ENCODE measurements at regions not wholly inside any gene's neighbourhood (a gene's known extent, or its start where the extent isn't known, plus 50 kb on each side); places are given as distances from the start of the nearest gene placed in this dataset.

DNA sequence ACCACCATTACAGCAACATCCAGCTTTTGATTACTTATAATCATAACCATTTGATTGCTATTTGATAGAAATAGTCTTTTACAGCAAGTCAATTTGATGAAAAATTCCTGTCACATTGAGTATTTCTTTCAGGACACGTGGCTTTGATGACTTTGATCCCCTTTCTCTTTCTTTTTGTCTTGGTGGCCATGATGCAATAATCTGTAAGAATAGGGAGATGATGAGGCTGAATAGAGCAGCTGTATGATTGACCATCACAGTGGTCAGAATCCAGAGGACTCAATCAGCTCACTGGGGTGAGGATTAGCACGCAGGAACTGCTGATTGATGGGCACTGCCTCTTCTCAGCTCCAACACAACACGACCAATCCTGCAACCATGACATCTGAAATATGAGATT, 262.7 kb downstream of the PARP8 start:
- no peak overlapping the region for H3K4me3 ChIP-seq (ENCODE audit: extremely low read depth, insufficient read depth, low read length, poor library complexity, severe bottlenecking)
- no peak overlapping the region for H3K27ac ChIP-seq (ENCODE audit: low read depth, low read length, severe bottlenecking)
- H3K9me3 ChIP-seq (ENCODE audit: control insufficient read depth, low read length), result no peaks in the 10 kb centered on the region
- no peaks in the 10 kb centered on the region for H3K4me1 ChIP-seq (ENCODE audit: control insufficient read depth, insufficient read depth, low read length, poor library complexity, severe bottlenecking)
- no peaks in the 10 kb centered on the region for H3K36me3 ChIP-seq (ENCODE audit: control insufficient read depth, insufficient read depth, low read length)
- WGBS, 2 experiments (ENCODE audit: insufficient coverage in 2 of 2), result 79% methylated on average over 2 of the region's 3 CpGs; no CpG with 5 or more reads in 1 of the 2 experiments

- no peaks in the 10 kb centered on the region for H3K36me3 ChIP-seq (ENCODE audit: control insufficient read depth, insufficient read depth, low read length)
- no peaks in the 10 kb centered on the region for H3K9me3 ChIP-seq (ENCODE audit: control insufficient read depth, low read length)
- no peak overlapping the region for H3K27ac ChIP-seq (ENCODE audit: low read depth, low read length, severe bottlenecking)
- H3K4me1 ChIP-seq (ENCODE audit: control insufficient read depth, insufficient read depth, low read length, poor library complexity, severe bottlenecking), result no peaks in the 10 kb centered on the region
- no peak overlapping the region for H3K4me3 ChIP-seq (ENCODE audit: extremely low read depth, insufficient read depth, low read length, poor library complexity, severe bottlenecking)
- WGBS, 2 experiments (ENCODE audit: insufficient coverage in 2 of 2), result 100% methylated on average over 1 of the region's 2 CpGs; no CpG with 5 or more reads in 1 of the 2 experiments
Measured at GRCh38 chr5:50934343-50934742, 267.9 kb downstream of the PARP8 start.

GRCh38 chr5:50945139-50945538, 278.7 kb downstream of the PARP8 start:
- Histone ChIP-seq H3K27ac (ENCODE audit: low read depth, low read length, severe bottlenecking) (no peak overlapping the region), H3K4me1 (ENCODE audit: control insufficient read depth, insufficient read depth, low read length, poor library complexity, severe bottlenecking) (no peaks in the 10 kb centered on the region), H3K4me3 (ENCODE audit: extremely low read depth, insufficient read depth, low read length, poor library complexity, severe bottlenecking) (no peak overlapping the region), H3K9me3 (ENCODE audit: control insufficient read depth, low read length) (no peaks in the 10 kb centered on the region), H3K36me3 (ENCODE audit: control insufficient read depth, insufficient read depth, low read length) (no peaks in the 10 kb centered on the region)
- 92 to 100% methylated on average over 1 to 2 of the region's 2 CpGs for WGBS, 2 experiments (ENCODE audit: insufficient coverage in 2 of 2)

DNA sequence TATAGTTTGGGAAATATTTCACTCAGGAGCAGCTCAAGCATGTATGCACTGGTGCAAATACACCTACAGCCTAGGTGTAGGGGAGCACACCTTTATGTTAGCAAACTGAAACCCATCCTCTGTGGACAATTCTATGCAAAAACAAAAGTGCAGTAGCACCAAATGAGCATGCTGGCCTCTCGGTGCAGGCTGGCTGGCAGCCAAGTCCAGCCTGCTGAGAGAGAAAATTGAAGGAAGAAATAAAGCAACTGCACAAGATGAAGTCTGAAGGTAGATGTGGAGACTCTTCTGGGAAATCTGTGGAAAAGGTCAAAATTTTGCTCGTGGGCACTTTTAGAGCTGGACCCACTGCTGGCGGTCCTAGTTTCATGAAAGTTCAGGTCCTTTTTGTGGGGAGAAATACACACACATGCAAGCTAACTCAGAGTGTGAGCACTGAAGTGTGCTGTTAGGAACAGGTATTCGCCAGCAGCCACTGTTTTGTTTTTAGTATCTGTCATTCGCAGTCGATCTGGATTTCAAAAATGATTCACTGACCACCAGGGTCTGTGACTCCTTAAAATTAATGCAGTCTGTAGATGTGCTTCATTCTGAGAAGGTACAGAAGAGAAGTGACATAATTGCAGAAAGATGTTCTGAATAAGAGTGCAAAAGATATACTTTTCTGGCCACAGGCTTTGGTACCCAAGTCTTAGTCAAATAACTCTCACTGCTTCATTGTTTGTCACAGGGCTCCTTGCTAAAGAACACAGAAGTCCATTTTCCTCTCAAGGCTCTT, 281.7 kb downstream of the PARP8 start:
- 84 to 93% methylated on average over 5 to 6 of the region's 6 CpGs for WGBS, 2 experiments (ENCODE audit: insufficient coverage in 2 of 2)

DNA sequence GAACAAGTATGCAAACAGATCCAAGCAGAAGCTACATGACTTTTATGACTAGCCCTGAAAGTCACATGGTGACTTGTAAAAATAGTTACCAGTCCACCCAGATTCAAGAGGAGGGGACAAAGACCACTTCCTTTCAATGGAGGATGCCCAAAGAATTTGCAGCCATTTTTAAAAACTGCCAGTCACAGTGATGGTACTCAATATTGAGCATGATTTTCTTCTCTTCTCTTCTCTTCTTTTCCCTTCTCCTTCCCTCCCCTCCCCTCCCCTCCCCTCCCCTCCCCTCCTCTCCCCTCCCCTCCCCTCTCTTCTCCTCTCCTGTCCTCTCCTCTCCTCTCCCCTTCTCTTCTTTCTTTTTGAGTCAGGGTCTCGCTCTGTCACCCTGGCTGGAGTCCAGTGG, 286.9 kb downstream of the PARP8 start:
- Histone ChIP-seq H3K9me3 (ENCODE audit: control insufficient read depth, low read length) (no peaks in the 10 kb centered on the region), H3K36me3 (ENCODE audit: control insufficient read depth, insufficient read depth, low read length) (no peaks in the 10 kb centered on the region), H3K27ac (ENCODE audit: low read depth, low read length, severe bottlenecking) (no peak overlapping the region), H3K4me3 (ENCODE audit: extremely low read depth, insufficient read depth, low read length, poor library complexity, severe bottlenecking) (no peak overlapping the region), H3K4me1 (ENCODE audit: control insufficient read depth, insufficient read depth, low read length, poor library complexity, severe bottlenecking) (no peaks in the 10 kb centered on the region)
- 86 to 100% methylated on average over 1 of the region's 1 CpG for WGBS, 2 experiments (ENCODE audit: insufficient coverage in 2 of 2)

More for the DNA sequence above, 281.7 kb downstream of the PARP8 start:
- no peaks in the 10 kb centered on the region for H3K4me1 ChIP-seq (ENCODE audit: control insufficient read depth, insufficient read depth, low read length, poor library complexity, severe bottlenecking)
- H3K27ac ChIP-seq (ENCODE audit: low read depth, low read length, severe bottlenecking), result no peak overlapping the region
- H3K36me3 ChIP-seq (ENCODE audit: control insufficient read depth, insufficient read depth, low read length), result no peaks in the 10 kb centered on the region
- H3K4me3 ChIP-seq (ENCODE audit: extremely low read depth, insufficient read depth, low read length, poor library complexity, severe bottlenecking), result no peak overlapping the region
- H3K9me3 ChIP-seq (ENCODE audit: control insufficient read depth, low read length), result no peaks in the 10 kb centered on the region

DNA sequence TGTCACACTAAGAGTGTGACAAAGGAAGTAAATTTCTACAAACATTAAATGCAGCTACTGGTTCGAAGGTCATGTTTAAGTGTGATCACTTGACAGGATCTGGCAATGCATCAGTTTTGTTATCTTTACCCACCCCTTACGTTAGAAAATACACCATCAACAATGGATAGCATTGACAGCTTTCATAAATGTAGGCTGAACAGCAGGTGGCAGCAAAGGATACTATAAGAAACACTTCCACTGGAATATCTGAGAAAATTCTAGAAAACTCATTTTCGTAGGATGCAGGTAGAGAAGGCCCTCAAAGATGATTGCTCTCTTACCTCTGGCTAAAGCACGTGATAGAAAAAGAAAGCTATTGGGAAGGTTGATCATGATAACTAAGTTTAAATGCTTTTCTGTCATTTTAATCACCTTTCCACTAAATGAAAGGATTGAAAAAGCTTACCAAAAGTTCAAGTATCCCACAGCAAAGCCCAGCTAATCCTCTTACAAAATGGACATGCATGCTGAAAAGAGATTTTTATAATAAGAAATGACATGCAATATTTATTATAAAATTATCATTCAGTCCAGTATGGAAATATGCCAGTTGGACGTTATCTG, 292.5 kb downstream of the PARP8 start:
- H3K9me3 ChIP-seq (ENCODE audit: control insufficient read depth, low read length), result no peaks in the 10 kb centered on the region
- 100% methylated on average over 1 of the region's 5 CpGs; no CpG with 5 or more reads in 1 of the 2 experiments for WGBS, 2 experiments (ENCODE audit: insufficient coverage in 2 of 2)
- no peak overlapping the region for H3K4me3 ChIP-seq (ENCODE audit: extremely low read depth, insufficient read depth, low read length, poor library complexity, severe bottlenecking)
- H3K4me1 ChIP-seq (ENCODE audit: control insufficient read depth, insufficient read depth, low read length, poor library complexity, severe bottlenecking), result peaks cover 1% of the 10 kb centered on the region
- H3K27ac ChIP-seq (ENCODE audit: low read depth, low read length, severe bottlenecking), result no peak overlapping the region
- no peaks in the 10 kb centered on the region for H3K36me3 ChIP-seq (ENCODE audit: control insufficient read depth, insufficient read depth, low read length)

- 0 to 1% methylated on average over 25 of the region's 44 CpGs for WGBS, 2 experiments (ENCODE audit: insufficient coverage in 2 of 2)
Measured at GRCh38 chr5:50962934-50963872, 296.8 kb downstream of the PARP8 start.

GRCh38 chr5:50963971-50964745, 297.7 kb downstream of the PARP8 start:
- Histone ChIP-seq H3K36me3 (ENCODE audit: control insufficient read depth, insufficient read depth, low read length) (no peaks in the 10 kb centered on the region), H3K4me1 (ENCODE audit: control insufficient read depth, insufficient read depth, low read length, poor library complexity, severe bottlenecking) (peaks cover 15% of the 10 kb centered on the region), H3K9me3 (ENCODE audit: control insufficient read depth, low read length) (no peaks in the 10 kb centered on the region), H3K4me3 (ENCODE audit: extremely low read depth, insufficient read depth, low read length, poor library complexity, severe bottlenecking) (peak overlapping the region; percentile 37), H3K27ac (ENCODE audit: low read depth, low read length, severe bottlenecking) (no peak overlapping the region)
- 3% methylated on average over 14 to 22 of the region's 33 CpGs for WGBS, 2 experiments (ENCODE audit: insufficient coverage in 2 of 2)

More at GRCh38 chr5:50962934-50963872, 296.8 kb downstream of the PARP8 start:
- no peaks in the 10 kb centered on the region for H3K36me3 ChIP-seq (ENCODE audit: control insufficient read depth, insufficient read depth, low read length)
- peaks cover 15% of the 10 kb centered on the region for H3K4me1 ChIP-seq (ENCODE audit: control insufficient read depth, insufficient read depth, low read length, poor library complexity, severe bottlenecking)
- H3K9me3 ChIP-seq (ENCODE audit: control insufficient read depth, low read length), result no peaks in the 10 kb centered on the region
- peak overlapping the region; percentile 37 for H3K4me3 ChIP-seq (ENCODE audit: extremely low read depth, insufficient read depth, low read length, poor library complexity, severe bottlenecking)
- H3K27ac ChIP-seq (ENCODE audit: low read depth, low read length, severe bottlenecking), result no peak overlapping the region

DNA sequence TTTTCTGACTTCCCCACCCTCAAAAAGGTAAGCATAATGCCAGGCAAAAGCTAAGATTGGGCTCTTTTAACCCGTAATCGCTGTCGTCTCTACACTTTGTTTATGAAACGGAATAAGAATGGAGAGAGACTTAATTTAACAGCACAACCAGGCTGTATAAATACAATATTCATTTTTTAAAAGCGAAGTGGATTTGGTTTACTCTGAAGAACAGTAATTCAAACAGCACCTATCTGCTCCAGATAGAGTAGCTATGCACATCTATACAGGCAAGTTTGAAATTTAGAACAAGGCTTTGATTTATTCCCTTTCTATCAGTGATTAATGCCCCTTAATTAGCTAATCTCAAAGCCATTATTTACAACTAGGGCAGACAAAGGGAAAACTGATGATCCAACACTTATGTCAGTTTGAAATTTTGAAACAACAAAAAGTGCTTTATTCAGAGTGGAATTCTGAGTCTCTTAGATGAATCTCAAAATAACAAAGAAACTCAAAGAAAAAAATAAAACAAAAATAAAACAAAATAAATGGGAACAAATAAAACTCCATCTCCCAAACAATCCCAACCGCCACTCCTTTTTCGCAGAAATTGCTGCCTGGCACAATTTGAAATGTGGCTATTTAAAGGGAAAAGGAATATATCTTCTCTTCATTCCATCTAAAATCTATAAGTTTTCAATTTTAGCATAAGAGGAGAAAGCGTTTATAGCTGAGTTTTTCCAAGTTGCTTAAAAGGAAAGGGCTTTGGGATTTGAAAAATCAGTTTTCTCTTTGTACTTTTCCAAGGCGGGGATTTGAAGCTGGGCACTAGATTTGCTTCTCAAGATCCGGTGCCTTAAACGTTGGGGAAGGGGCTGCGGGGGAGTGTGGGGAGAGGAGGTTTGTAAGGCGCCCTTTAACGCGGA, 298.6 kb downstream of the PARP8 start:
- peaks cover 18% of the 10 kb centered on the region for H3K4me1 ChIP-seq (ENCODE audit: control insufficient read depth, insufficient read depth, low read length, poor library complexity, severe bottlenecking)
- H3K4me3 ChIP-seq (ENCODE audit: extremely low read depth, insufficient read depth, low read length, poor library complexity, severe bottlenecking), result no peak overlapping the region
- WGBS, 2 experiments (ENCODE audit: insufficient coverage in 2 of 2), result 14% methylated on average over 7 of the region's 15 CpGs; no CpG with 5 or more reads in 1 of the 2 experiments
- H3K27ac ChIP-seq (ENCODE audit: low read depth, low read length, severe bottlenecking), result no peak overlapping the region
- no peaks in the 10 kb centered on the region for H3K36me3 ChIP-seq (ENCODE audit: control insufficient read depth, insufficient read depth, low read length)
- no peaks in the 10 kb centered on the region for H3K9me3 ChIP-seq (ENCODE audit: control insufficient read depth, low read length)
